Skeletal muscle tissue (tissue), 3 donors: ENCODE measurements at regions not wholly inside any gene's neighbourhood (a gene's known extent, or its start where the extent isn't known, plus 50 kb on each side); places are given as distances from the start of the nearest gene placed in this dataset.

ENCODE experiments used
- H3K27ac ChIP-seq: one replicate; pipeline ENCODE4 v1.7.0; 2013; ENCODE audit warnings: mild to moderate bottlenecking, low read depth, low read length, inconsistent platforms
- H3K27me3 ChIP-seq, 3 donors: one replicate each; pipeline ENCODE4 v1.7.0; 2013; ENCODE audit warnings: low read length in 3 of 3; ENCODE audit not compliant: control insufficient read depth in 3 of 3, insufficient read depth in 3 of 3
- H3K36me3 ChIP-seq, 3 donors: one replicate each; pipeline ENCODE4 v1.7.0; 2013; ENCODE audit warnings: low read length in 3 of 3; ENCODE audit not compliant: control insufficient read depth in 3 of 3, insufficient read depth in 3 of 3
- H3K4me1 ChIP-seq, 3 donors: one replicate each; pipeline ENCODE4 v1.7.0; 2013; ENCODE audit warnings: low read length in 3 of 3, mild to moderate bottlenecking in 3 of 3; ENCODE audit not compliant: control insufficient read depth in 3 of 3, insufficient read depth in 3 of 3
- H3K4me3 ChIP-seq, 3 donors: one replicate each; pipeline ENCODE4 v1.7.0; 2013; ENCODE audit warnings: low read length in 3 of 3
- H3K9ac ChIP-seq, 3 donors: one replicate each; pipeline ENCODE4 v1.7.0; 2013; ENCODE audit warnings: low read length in 3 of 3, mild to moderate bottlenecking in 3 of 3, moderate library complexity in 2 of 3, low read depth in 1 of 3
- H3K9me3 ChIP-seq, 3 donors: one replicate each; pipeline ENCODE4 v1.7.0; 2013; ENCODE audit warnings: low read length in 3 of 3; ENCODE audit not compliant: control insufficient read depth in 3 of 3
- donor health status: Osteomylitis.

DNA sequence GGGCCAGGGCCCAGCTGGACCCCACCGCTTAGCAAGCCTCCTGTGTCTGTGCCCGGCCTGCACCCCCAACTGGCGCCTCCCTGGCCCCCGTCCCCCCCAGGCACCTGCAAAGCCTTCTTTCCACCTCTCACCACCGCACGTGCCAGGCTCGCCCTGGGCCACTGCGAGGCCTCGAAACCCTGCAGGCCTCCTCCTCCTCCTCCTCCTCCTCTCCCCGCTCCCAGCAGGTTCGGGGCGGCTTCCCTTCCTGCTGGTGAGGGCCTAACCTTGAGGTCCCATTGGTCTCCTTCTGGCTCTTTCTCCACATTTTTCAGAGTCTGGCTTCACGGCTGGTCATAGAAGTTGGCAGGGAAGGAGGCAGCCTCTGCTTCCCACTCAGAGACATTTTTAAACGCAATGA is 76.8 kb upstream of the GATA5 start:
- Histone ChIP-seq H3K9me3 (no peaks in the 10 kb centered on the region), H3K27ac (peak overlapping the region; percentile 99), H3K36me3 (peaks cover 15 to 58% (median 28%) of the 10 kb centered on the region in 3 donors), H3K4me1 (peaks cover 23 to 74% (median 49%) of the 10 kb centered on the region in 3 donors), H3K4me3 (peak overlapping the region; percentile 85 to 93 (median 90)), H3K27me3 (peaks cover 3 to 36% (median 4%) of the 10 kb centered on the region in 3 donors), H3K9ac (peak overlapping the region; percentile 96 to 97 (median 96))

DNA sequence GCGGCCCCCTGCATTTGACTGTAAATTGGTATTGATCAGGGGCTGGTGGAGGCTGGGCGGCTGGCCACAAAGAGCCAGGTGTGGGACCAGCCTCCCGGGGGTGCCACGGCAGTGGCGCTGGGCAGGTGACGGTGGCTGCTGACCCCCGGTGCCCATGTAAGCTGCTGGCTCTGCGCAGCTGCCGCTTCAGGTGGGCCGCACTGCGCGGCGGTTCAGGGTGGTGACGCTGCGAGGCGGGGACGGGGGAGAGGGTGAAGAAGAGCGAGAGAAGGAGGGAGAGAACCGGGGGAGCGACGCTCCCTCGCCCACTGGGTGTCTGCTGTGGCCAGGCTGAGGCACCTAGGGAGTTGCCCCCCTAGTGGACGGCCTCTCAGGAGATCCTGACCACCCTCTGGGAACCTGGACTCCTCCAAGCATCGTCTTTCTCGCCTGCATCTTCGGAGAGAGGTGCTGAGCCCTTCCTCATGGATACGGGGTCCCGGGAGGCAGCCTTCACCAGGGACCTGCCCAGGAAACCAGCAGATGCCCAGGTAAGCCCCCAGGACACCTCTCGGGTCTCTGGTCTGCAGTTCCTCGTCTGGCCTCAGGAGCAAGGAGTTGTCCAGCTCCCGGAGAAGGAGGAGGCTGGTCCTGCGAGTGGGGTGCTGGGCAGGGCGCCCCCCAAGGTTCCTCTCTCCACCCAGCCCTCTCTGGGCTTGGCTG is 77.5 kb upstream of the GATA5 start:
- Histone ChIP-seq H3K4me1 (peaks cover 28 to 74% (median 51%) of the 10 kb centered on the region in 3 donors), H3K27ac (peak overlapping the region; percentile 99), H3K9me3 (no peaks in the 10 kb centered on the region), H3K4me3 (peak overlapping the region; percentile 85 to 93 (median 90)), H3K36me3 (peaks cover 15 to 58% (median 28%) of the 10 kb centered on the region in 3 donors), H3K27me3 (peaks cover 3 to 37% (median 4%) of the 10 kb centered on the region in 3 donors), H3K9ac (peak overlapping the region; percentile 96 to 97 (median 96))

DNA sequence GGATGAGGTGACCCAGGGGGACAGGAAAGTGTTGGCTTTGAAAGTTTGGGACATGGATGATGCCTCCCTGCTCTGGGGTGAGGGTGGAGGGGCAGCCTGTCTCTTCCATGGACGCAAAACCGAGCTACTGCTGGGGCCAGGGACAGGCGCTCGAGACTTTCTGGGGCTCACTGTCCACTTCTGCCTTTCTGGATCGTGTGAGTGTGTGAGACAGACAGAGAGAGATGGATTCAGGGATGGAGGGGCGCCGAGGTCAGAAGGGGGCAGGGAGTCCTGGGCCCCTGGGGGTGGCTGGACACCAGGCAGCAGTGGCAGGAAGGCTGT is 78.0 kb upstream of the GATA5 start:
- Histone ChIP-seq H3K9me3 (no peaks in the 10 kb centered on the region), H3K36me3 (peaks cover 15 to 58% (median 28%) of the 10 kb centered on the region in 3 donors), H3K4me3 (peak overlapping the region; percentile 85 to 93 (median 90)), H3K9ac (peak overlapping the region; percentile 96 to 97 (median 96)), H3K4me1 (peaks cover 28 to 73% (median 48%) of the 10 kb centered on the region in 3 donors), H3K27ac (peak overlapping the region; percentile 99), H3K27me3 (peaks cover 3 to 34% (median 4%) of the 10 kb centered on the region in 3 donors)

DNA sequence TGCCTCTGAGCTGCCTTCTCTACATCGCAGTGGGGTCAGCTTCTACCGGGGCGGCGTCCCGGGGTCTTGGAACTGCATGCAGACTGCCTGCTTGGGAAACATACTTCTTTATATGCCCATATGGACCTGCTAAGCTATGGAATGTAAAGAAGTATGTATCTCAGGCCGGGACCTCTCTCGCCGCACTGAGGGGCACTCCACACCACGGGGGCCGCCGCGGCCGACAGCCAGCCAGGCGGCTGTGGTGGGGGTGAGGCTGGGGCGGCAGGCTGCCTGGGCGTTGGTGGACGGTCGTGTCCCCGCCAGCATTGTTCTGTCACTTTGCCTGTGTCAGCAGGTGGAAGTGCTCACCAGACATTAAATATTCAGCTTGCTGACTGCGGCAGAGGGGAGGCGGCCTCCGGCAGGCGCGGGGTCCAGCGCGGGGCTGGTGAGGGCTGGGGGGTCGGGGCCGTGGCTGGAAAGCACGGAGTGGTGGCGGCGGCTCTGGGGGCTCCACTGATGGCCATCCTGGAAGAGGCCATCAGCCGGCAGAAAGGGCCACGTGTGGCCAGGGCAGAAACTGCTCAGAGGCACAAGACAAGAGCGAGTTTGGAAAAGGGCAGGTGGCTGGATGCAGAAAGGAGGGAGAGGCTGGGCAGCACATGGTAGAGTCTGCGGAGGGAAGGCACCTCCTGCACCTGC is 78.6 kb upstream of the GATA5 start:
- peak overlapping the region; percentile 96 to 97 (median 96) for H3K9ac ChIP-seq
- H3K4me1 ChIP-seq = peaks cover 27 to 73% (median 47%) of the 10 kb centered on the region in 3 donors

DNA sequence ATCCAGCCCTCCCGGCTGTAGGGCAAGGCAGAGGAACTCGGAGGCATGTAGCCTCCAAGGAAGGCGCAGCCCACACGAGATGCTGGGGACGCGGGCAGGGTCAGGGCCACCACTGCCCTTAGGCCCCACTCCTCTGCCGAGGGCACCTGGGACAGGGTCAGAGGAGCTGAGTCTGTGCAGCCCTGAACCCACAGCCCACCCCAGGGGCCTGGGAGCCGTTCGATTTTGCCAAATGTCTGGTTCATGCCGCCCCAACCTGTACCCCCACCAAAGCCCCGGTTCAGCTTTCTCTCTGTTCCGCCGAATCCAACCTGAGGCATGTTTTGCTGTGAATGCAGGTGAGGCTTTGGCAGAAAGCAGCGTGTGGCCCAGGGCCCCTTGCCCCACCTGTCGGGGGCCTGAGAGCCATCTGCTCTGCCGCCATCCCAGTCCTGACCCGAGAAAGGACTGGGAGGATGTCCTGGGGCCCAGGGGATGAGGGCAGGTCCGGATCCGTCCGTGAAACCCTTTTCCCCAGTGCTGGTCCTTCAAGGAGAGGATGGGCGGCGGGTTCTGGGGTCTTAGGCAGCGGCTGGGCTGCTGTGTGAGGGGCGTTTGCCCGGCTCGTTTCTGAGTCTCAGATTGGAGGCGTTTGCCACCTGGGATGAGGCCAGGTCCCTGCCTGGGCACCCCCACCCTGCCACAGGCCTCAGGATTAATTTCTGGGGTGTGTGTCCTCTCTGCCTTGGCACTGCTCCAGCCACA is 79.3 kb upstream of the GATA5 start:
- peak overlapping the region; percentile 99 for H3K27ac ChIP-seq
- peaks cover 21 to 66% (median 37%) of the 10 kb centered on the region in 3 donors for H3K36me3 ChIP-seq
- H3K9ac ChIP-seq = peak overlapping the region; percentile 96 to 97 (median 96)
- H3K9me3 ChIP-seq = no peaks in the 10 kb centered on the region
- peak overlapping the region; percentile 85 to 93 (median 90) for H3K4me3 ChIP-seq
- peaks cover 3 to 31% (median 4%) of the 10 kb centered on the region in 3 donors for H3K27me3 ChIP-seq
- peaks cover 28 to 75% (median 47%) of the 10 kb centered on the region in 3 donors for H3K4me1 ChIP-seq

More for the DNA sequence above, 78.6 kb upstream of the GATA5 start:
- Histone ChIP-seq H3K4me3 (peak overlapping the region; percentile 85 to 93 (median 90)), H3K9me3 (no peaks in the 10 kb centered on the region), H3K27me3 (peaks cover 3 to 33% (median 4%) of the 10 kb centered on the region in 3 donors), H3K27ac (peak overlapping the region; percentile 99), H3K36me3 (peaks cover 17 to 62% (median 33%) of the 10 kb centered on the region in 3 donors)

DNA sequence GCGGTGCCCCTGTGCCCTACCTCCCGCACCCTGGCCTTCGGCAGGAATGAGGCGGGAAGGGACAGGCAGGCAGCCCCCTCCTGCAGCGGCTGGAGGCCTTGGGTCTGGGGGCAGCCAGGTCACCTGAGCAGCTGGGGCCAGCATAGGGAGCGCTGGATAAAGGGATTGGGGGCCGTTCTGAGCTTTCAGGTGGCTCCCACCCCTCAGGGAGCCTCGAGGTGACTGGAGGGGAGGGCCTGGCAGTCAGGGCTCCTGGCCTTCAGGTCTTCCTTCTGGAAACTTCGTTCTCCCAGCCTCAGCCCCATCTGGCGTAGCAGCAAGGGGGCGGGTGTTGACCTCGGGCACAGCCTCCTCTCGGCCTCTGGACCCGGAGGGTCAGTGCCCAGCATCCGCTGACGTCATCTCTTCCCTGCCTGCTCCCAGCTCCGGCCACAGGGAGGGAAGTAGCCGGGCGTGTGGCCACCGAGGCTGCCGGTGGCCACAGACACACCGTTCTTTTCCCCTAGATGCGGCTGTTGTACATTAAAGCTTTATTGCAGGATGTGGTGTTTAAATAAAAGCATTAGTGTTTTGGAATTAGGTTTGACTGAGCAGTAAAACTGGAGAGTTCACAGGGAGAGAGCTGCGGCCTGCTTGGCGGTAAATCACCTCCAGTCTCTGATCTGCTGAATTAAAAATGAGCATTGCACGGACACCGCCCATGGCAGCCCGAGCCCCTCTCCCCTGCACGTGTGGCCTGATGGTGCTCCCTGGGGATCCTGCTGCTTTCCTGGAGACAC is 80.0 kb upstream of the GATA5 start:
- Histone ChIP-seq H3K9me3 (no peaks in the 10 kb centered on the region), H3K27me3 (peaks cover 3 to 30% (median 4%) of the 10 kb centered on the region in 3 donors), H3K27ac (peak overlapping the region; percentile 99), H3K4me1 (peaks cover 28 to 81% (median 51%) of the 10 kb centered on the region in 3 donors), H3K9ac (peak overlapping the region; percentile 82 to 97 (median 96)), H3K36me3 (peaks cover 21 to 65% (median 35%) of the 10 kb centered on the region in 3 donors), H3K4me3 (peak overlapping the region; percentile 69 to 93 (median 90))

DNA sequence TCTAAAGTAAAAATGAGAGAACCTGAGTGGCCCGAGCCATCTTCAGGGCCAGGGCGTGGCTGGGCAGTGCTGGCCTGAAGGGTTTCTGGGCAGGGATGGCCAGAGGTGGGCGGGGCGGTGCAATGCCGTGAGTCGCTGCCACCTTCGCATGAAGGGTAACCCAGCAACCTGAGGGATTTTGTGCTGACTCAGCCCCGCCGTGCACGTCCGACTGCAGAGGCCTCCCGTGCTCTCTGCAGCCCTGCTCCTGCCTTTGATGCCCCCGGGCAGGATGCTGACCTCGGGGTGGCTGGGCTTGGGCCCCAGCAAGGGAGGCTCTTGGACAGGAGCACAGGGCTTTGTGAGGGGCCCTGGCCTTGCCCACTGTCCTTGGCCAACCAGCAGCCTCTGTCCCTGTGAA is 81.7 kb upstream of the GATA5 start:
- Histone ChIP-seq H3K9me3 (no peaks in the 10 kb centered on the region), H3K27me3 (peaks cover 0 to 24% (median 3%) of the 10 kb centered on the region in 3 donors), H3K27ac (peak overlapping the region; percentile 99), H3K9ac (peak overlapping the region; percentile 82 to 97 (median 96)), H3K36me3 (peaks cover 24 to 63% (median 30%) of the 10 kb centered on the region in 3 donors), H3K4me3 (peak overlapping the region; percentile 38 to 69 (median 64)), H3K4me1 (peaks cover 28 to 94% (median 63%) of the 10 kb centered on the region in 3 donors)

DNA sequence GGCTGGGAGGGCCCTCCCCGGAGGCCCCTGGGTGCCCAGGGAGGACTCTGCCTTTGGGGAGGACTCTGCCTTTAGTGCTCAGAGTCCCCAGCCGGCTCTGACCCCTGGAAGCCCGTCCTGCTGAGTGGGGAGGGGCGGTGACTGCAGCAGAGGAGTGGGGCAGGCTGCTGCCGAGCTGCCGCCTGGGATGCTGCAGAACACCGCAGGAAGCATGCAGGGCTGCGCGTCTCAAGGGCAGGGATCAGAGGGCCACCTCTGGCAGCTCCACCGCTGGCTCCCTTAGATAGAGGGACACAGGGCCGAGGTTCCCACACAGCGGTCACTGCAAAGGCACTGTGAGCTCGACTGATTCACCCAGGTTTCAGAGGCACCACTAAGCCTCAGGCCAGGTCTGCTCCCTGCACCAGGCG is 82.2 kb upstream of the GATA5 start:
- H3K27me3 ChIP-seq = peaks cover 0 to 20% (median 3%) of the 10 kb centered on the region in 3 donors
- peak overlapping the region; percentile 38 to 64 (median 48) for H3K4me3 ChIP-seq
- H3K9me3 ChIP-seq = no peaks in the 10 kb centered on the region
- peaks cover 22 to 63% (median 31%) of the 10 kb centered on the region in 3 donors for H3K36me3 ChIP-seq
- H3K9ac ChIP-seq = peak overlapping the region; percentile 82 to 97 (median 96)
- H3K27ac ChIP-seq = peak overlapping the region; percentile 99
- H3K4me1 ChIP-seq = peaks cover 28 to 95% (median 69%) of the 10 kb centered on the region in 3 donors

DNA sequence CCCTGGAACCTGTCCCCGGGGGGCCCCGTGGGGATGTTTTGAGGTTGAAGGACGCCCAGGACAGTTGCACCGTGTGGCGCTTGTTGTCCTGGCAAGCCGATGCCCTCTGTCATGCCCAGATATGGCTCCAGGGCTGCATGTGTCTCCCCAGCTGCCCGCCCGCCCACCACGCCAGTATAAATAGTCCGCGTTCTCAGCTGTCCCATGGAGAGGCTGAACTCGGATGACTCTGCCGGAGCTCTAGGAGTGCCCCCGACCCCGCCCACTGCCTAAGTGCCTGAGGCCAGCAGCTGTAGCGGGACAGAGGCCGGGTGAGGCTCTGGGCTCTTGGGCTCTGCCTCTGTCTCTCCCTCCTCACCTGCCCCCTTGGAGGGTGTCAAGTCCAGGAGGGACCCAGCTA is 83.0 kb upstream of the GATA5 start:
- peak overlapping the region; percentile 86 to 97 (median 90) for H3K9ac ChIP-seq
- peaks cover 28 to 95% (median 76%) of the 10 kb centered on the region in 3 donors for H3K4me1 ChIP-seq
- no peaks in the 10 kb centered on the region for H3K9me3 ChIP-seq
- H3K4me3 ChIP-seq = peak overlapping the region; percentile 48 to 67 (median 66)
- H3K27ac ChIP-seq = peak overlapping the region; percentile 99
- peaks cover 21 to 60% (median 32%) of the 10 kb centered on the region in 3 donors for H3K36me3 ChIP-seq
- peaks cover 0 to 14% (median 3%) of the 10 kb centered on the region in 3 donors for H3K27me3 ChIP-seq
